Naive B cell (primary cell): ENCODE measurements at regions not wholly inside any gene's neighbourhood (a gene's known extent, or its start where the extent isn't known, plus 50 kb on each side); places are given as distances from the start of the nearest gene placed in this dataset.
A peak's percentile ranks its signal among the peaks of the same experiment; 100 is the strongest.

Source experiments
- ATAC-seq, 2 donors: fragments of 150-1000 bp; cut with Tn5 transposase; 2 replicates each; pipeline ENCODE4 v1.10.0; 2021; ENCODE audit warnings: low read depth in 2 of 2, mild to moderate bottlenecking in 2 of 2, moderate library complexity in 2 of 2
- DNase-seq: peaks from one replicate; pipeline ENCODE4 v3.0.0; 2022
- H3K27ac Mint-ChIP-seq, 6 donors: one replicate each; pipeline ENCODE4 v1.8.0; 2020 to 2022; ENCODE audit warnings: mild to moderate bottlenecking in 6 of 6, mixed read lengths in 6 of 6, moderate library complexity in 5 of 6, inconsistent platforms in 2 of 6
- H3K27me3 Mint-ChIP-seq, 3 donors: one replicate each; pipeline ENCODE4 v1.8.0; 2021 to 2022; ENCODE audit warnings: mixed read lengths in 3 of 3, mild to moderate bottlenecking in 1 of 3
- H3K36me3 Mint-ChIP-seq, 2 donors: one replicate each; pipeline ENCODE4 v1.8.0; 2020 to 2022; ENCODE audit warnings: mixed read lengths in 2 of 2, inconsistent platforms in 1 of 2, mild to moderate bottlenecking in 1 of 2
- H3K4me1 Mint-ChIP-seq, 3 donors: one replicate each; pipeline ENCODE4 v1.8.0; 2020 to 2022; ENCODE audit warnings: mixed read lengths in 3 of 3, inconsistent platforms in 1 of 3, mild to moderate bottlenecking in 1 of 3, moderate library complexity in 1 of 3
- H3K4me3 Mint-ChIP-seq, 8 donors: one replicate each; pipeline ENCODE4 v1.8.0; 2020 to 2022; ENCODE audit warnings: mild to moderate bottlenecking in 8 of 8, mixed read lengths in 8 of 8, moderate library complexity in 8 of 8, inconsistent platforms in 2 of 8
- H3K9me3 Mint-ChIP-seq, 7 donors: one replicate each; pipeline ENCODE4 v1.8.0; 2020 to 2022; ENCODE audit warnings: mixed read lengths in 7 of 7, mild to moderate bottlenecking in 5 of 7, inconsistent platforms in 2 of 7, moderate library complexity in 1 of 7

GRCh38 chr13:97567510-97568243, 133.7 kb downstream of the RAP2A start:
- Mint-ChIP-seq H3K4me1 (no peaks in the 10 kb centered on the region), H3K36me3 (no peaks in the 10 kb centered on the region), H3K9me3 (peaks cover 0 to 4% (median 0%) of the 10 kb centered on the region in 7 donors), H3K27ac (no peak overlapping the region), H3K27me3 (peaks cover 21 to 29% (median 24%) of the 10 kb centered on the region in 3 donors), H3K4me3 (peak overlapping the region in 1 of 8 donors; percentile 44)
- no peak for ATAC-seq
- no peak for DNase-seq

DNA sequence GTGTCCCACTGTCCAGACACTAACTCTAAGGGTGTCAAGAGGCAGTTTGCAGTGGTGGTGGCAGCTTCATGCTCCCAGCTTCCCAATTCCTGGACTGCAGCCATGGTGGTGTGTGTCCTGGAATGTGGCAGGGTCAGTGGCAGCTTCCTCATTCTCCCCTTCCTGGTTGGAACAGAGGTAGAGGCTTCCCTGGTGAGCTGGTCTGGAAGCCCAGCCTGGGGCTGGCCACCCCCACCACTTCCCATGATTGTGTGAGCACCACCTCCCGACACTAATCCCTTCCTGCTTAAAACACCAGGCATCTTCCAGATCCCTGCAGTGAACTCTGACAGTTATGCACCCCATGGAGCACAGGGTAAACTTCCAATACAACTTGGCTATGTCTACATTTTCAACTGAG, 134.9 kb downstream of the RAP2A start:
- Mint-ChIP-seq H3K27me3 (peaks cover 21 to 25% (median 24%) of the 10 kb centered on the region in 3 donors), H3K27ac (no peak overlapping the region)

DNA sequence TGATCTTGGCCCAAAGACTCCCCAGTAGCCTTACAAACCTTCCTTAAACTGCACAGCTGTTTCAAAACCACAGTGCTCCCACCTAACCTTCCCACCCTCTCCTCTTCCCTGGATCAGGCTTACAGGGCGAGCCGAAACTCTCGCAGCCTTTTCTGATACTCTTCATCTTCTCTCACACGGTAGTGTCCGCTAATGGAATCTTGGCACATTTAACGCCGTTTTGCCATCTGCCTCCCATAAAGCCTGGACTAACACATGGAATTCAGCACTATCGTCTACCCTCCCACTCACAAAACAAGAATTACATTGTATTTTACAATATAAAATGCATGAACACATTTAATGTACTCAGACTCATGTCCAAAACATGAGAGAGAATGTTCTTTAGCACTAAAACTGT, 135.9 kb downstream of the RAP2A start:
- ATAC-seq (no peak), DNase-seq (no peak)
- H3K4me3 Mint-ChIP-seq, result no peak overlapping the region
- H3K4me1 Mint-ChIP-seq, result no peaks in the 10 kb centered on the region
- H3K9me3 Mint-ChIP-seq, result peaks cover 0 to 4% (median 0%) of the 10 kb centered on the region in 7 donors
- H3K27me3 Mint-ChIP-seq, result peaks cover 18 to 24% (median 21%) of the 10 kb centered on the region in 3 donors
- no peaks in the 10 kb centered on the region for H3K36me3 Mint-ChIP-seq
- H3K27ac Mint-ChIP-seq, result no peak overlapping the region

More for the DNA sequence above, 134.9 kb downstream of the RAP2A start:
- Mint-ChIP-seq H3K4me3 (no peak overlapping the region), H3K36me3 (no peaks in the 10 kb centered on the region), H3K9me3 (peaks cover 0 to 4% (median 0%) of the 10 kb centered on the region in 7 donors), H3K4me1 (no peaks in the 10 kb centered on the region)
- ATAC-seq (no peak), DNase-seq (no peak)

- H3K27ac Mint-ChIP-seq, result peak overlapping the region in 1 of 6 donors; percentile 2
- no peak for DNase-seq
- no peak for ATAC-seq
- peaks cover 0 to 4% (median 0%) of the 10 kb centered on the region in 7 donors for H3K9me3 Mint-ChIP-seq
- no peaks in the 10 kb centered on the region for H3K4me1 Mint-ChIP-seq
- no peak overlapping the region for H3K4me3 Mint-ChIP-seq
- H3K36me3 Mint-ChIP-seq, result no peaks in the 10 kb centered on the region
- H3K27me3 Mint-ChIP-seq, result peaks cover 12 to 24% (median 15%) of the 10 kb centered on the region in 3 donors
Observed at GRCh38 chr13:97570442-97570841, 136.5 kb downstream of the RAP2A start.

- Mint-ChIP-seq H3K4me1 (no peaks in the 10 kb centered on the region), H3K27ac (no peak overlapping the region), H3K27me3 (peaks cover 4 to 9% (median 5%) of the 10 kb centered on the region in 3 donors), H3K4me3 (no peak overlapping the region), H3K9me3 (peaks cover 0 to 8% (median 0%) of the 10 kb centered on the region in 7 donors), H3K36me3 (no peaks in the 10 kb centered on the region)
- DNase-seq (no peak), ATAC-seq (no peak)
Observed at GRCh38 chr13:97573011-97573410, 139.0 kb downstream of the RAP2A start.

DNA sequence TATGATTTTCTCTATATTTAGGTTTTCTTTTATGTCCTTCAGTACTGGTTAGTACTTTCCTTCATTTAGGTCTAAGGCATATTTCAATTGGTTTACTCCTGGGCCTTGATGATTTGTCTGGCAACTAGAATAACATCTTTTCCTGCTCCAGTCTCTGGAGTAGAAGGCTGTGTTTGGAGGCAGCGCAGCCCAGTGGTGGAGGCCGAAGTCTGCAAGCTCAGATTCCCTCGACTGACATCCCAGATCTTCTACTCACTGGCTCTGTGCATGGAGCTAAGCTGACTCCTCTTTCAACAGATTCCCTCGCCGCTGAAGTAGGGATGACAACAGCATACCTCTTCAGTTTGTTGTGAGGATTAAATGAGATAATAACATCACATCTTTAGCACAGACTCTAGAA, 141.0 kb downstream of the RAP2A start:
- DNase-seq (no peak), ATAC-seq (no peak)
- Mint-ChIP-seq H3K4me1 (no peaks in the 10 kb centered on the region), H3K9me3 (peaks cover 0 to 8% (median 0%) of the 10 kb centered on the region in 7 donors), H3K36me3 (no peaks in the 10 kb centered on the region), H3K27ac (peak overlapping the region in 1 of 6 donors; percentile 1), H3K27me3 (peaks cover 0 to 3% (median 0%) of the 10 kb centered on the region in 3 donors), H3K4me3 (no peak overlapping the region)

- Mint-ChIP-seq H3K4me1 (no peaks in the 10 kb centered on the region), H3K9me3 (peaks cover 0 to 7% (median 0%) of the 10 kb centered on the region in 7 donors), H3K27ac (no peak overlapping the region), H3K36me3 (no peaks in the 10 kb centered on the region), H3K27me3 (no peaks in the 10 kb centered on the region), H3K4me3 (no peak overlapping the region)
- ATAC-seq (no peak), DNase-seq (no peak)
Observed at GRCh38 chr13:97577026-97577425, 143.1 kb downstream of the RAP2A start.

GRCh38 chr13:97582170-97582569, 148.2 kb downstream of the RAP2A start:
- DNase-seq (no peak), ATAC-seq (no peak)
- Mint-ChIP-seq H3K9me3 (peaks cover 0 to 7% (median 4%) of the 10 kb centered on the region in 7 donors), H3K27me3 (peaks cover 0 to 8% (median 8%) of the 10 kb centered on the region in 3 donors), H3K4me3 (no peak overlapping the region), H3K4me1 (no peaks in the 10 kb centered on the region), H3K36me3 (no peaks in the 10 kb centered on the region), H3K27ac (no peak overlapping the region)

DNA sequence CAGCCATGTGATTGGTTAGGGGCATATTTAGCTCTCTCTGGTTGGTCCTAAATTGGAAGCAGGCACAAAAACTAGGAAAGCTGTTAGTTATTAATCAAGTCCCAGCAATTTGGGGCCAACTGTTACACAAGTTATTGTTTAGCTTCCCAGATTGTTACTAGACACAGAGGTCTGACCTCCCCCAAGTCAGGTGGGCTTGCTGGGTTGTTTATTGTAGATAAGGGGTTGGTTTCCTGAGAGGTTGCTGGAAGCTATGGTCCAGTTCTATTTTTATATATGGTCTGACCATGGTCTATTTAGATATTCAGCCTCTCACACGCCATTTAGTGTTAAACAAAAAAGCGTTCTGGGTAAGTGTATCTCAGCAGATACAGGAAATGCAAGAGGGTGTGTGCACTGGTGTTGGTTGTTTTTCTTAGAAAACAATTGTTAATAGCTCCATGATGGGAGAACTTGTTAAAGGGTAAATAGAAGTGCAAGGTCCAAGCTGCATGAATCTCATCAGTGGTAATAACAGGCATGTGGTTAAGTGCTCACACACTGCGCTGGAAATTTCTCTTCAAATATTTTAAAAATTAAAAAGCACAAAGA, 150.0 kb downstream of the RAP2A start:
- H3K4me3 Mint-ChIP-seq, result no peak overlapping the region
- H3K36me3 Mint-ChIP-seq, result no peaks in the 10 kb centered on the region
- no peak for DNase-seq
- H3K9me3 Mint-ChIP-seq, result peaks cover 0 to 7% (median 2%) of the 10 kb centered on the region in 7 donors
- H3K27ac Mint-ChIP-seq, result no peak overlapping the region
- peaks cover 0 to 8% (median 8%) of the 10 kb centered on the region in 3 donors for H3K27me3 Mint-ChIP-seq
- ATAC-seq, result no peak
- no peaks in the 10 kb centered on the region for H3K4me1 Mint-ChIP-seq

GRCh38 chr13:97586941-97587340, 153.0 kb downstream of the RAP2A start:
- Mint-ChIP-seq H3K27me3 (peaks cover 0 to 10% (median 9%) of the 10 kb centered on the region in 3 donors), H3K4me1 (no peaks in the 10 kb centered on the region), H3K27ac (no peak overlapping the region), H3K36me3 (no peaks in the 10 kb centered on the region), H3K4me3 (no peak overlapping the region), H3K9me3 (peaks cover 0 to 14% (median 4%) of the 10 kb centered on the region in 7 donors)
- no peak for DNase-seq
- ATAC-seq, result no peak

GRCh38 chr13:97588993-97589392, 155.0 kb downstream of the RAP2A start:
- Mint-ChIP-seq H3K4me3 (no peak overlapping the region), H3K36me3 (no peaks in the 10 kb centered on the region), H3K9me3 (peaks cover 0 to 14% (median 2%) of the 10 kb centered on the region in 7 donors), H3K4me1 (no peaks in the 10 kb centered on the region), H3K27me3 (peaks cover 5 to 22% (median 16%) of the 10 kb centered on the region in 3 donors), H3K27ac (no peak overlapping the region)
- no peak for ATAC-seq
- DNase-seq, result no peak

DNA sequence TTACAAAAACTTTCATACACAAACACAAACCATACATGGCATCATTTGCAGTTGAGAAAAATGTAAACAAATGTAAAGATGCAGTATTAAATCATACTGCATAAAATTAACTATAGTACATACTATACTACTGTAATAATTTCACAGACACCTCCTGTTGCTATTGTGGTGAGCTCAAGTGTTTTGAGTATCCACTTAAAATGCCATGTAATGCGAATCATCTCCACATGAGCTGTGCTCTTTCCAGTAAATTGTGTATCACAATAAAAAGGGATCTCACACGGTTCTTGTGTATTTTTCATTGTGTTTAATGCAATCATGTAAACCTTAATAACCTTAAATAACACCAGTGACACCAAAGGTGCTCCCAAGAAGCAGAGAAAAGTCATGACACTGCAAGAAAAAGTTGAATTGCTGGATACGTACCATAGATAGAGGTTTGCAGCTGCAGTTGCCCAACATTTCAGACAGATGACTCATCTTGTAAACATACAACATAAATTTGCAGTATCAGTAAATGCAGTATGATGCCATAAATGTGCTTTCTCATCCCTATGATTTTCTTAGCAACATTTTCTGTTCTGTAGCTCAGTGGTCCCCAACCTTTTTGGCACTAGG, 166.6 kb downstream of the RAP2A start:
- Mint-ChIP-seq H3K36me3 (no peaks in the 10 kb centered on the region), H3K9me3 (peaks cover 0 to 13% (median 6%) of the 10 kb centered on the region in 7 donors), H3K27ac (no peak overlapping the region), H3K4me1 (no peaks in the 10 kb centered on the region), H3K4me3 (no peak overlapping the region), H3K27me3 (no peaks in the 10 kb centered on the region)
- no peak for ATAC-seq
- DNase-seq, result no peak

DNA sequence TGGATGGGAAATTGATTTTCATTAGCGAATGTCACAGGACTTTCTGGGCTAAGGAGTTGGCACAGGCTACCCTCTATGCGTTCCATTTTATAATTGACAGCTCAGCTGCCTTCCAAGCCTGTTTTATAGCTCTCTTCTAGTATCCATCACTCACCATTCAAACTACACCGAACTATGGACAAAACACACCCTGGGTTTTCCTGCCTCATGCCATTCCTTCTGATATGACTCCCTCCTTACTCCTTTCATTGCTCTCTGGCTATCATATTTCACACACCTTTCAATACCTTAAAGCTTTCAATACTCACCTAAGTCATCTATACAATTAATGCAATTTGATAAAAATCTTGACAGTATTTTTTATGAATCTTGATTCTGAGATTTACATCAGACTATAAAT, 181.3 kb downstream of the RAP2A start:
- H3K4me1 Mint-ChIP-seq, result no peaks in the 10 kb centered on the region
- peak overlapping the region in 1 of 6 donors; percentile 46 for H3K27ac Mint-ChIP-seq
- no peaks in the 10 kb centered on the region for H3K36me3 Mint-ChIP-seq
- H3K27me3 Mint-ChIP-seq, result no peaks in the 10 kb centered on the region
- DNase-seq, result no peak
- H3K9me3 Mint-ChIP-seq, result peaks cover 0 to 6% (median 0%) of the 10 kb centered on the region in 7 donors
- H3K4me3 Mint-ChIP-seq, result no peak overlapping the region
- ATAC-seq, result no peak

DNA sequence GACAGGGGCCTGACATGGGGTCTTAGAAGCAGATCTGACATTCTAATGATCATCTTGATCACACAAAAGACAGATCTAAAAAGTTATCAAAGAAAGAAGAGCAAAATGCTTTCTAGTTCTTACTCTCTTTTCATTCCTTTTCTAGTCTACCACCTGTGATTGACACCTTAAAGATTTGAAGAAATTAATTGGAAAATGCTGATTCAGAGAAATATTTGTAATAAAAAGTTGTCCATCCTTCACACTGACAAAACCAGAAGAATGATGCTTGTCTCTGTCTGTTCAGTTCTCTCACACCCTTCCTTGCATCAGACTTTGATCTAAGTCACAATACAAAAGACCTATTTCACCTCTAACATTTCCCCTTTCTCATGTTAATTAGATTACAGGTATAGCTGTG, 182.4 kb downstream of the RAP2A start:
- Mint-ChIP-seq H3K4me1 (no peaks in the 10 kb centered on the region), H3K27ac (no peak overlapping the region), H3K9me3 (peaks cover 0 to 6% (median 0%) of the 10 kb centered on the region in 7 donors), H3K4me3 (no peak overlapping the region), H3K27me3 (no peaks in the 10 kb centered on the region), H3K36me3 (no peaks in the 10 kb centered on the region)
- no peak for DNase-seq
- no peak for ATAC-seq
